HS-5 (cell line): ENCODE measurements at regions not wholly inside any gene's neighbourhood (a gene's known extent, or its start where the extent isn't known, plus 50 kb on each side); places are given as distances from the start of the nearest gene placed in this dataset.

Source experiments
- DNase-seq: peaks from one replicate; pipeline ENCODE4 v3.0.0-alpha.2; 2012; ENCODE audit warnings: low read depth

DNA sequence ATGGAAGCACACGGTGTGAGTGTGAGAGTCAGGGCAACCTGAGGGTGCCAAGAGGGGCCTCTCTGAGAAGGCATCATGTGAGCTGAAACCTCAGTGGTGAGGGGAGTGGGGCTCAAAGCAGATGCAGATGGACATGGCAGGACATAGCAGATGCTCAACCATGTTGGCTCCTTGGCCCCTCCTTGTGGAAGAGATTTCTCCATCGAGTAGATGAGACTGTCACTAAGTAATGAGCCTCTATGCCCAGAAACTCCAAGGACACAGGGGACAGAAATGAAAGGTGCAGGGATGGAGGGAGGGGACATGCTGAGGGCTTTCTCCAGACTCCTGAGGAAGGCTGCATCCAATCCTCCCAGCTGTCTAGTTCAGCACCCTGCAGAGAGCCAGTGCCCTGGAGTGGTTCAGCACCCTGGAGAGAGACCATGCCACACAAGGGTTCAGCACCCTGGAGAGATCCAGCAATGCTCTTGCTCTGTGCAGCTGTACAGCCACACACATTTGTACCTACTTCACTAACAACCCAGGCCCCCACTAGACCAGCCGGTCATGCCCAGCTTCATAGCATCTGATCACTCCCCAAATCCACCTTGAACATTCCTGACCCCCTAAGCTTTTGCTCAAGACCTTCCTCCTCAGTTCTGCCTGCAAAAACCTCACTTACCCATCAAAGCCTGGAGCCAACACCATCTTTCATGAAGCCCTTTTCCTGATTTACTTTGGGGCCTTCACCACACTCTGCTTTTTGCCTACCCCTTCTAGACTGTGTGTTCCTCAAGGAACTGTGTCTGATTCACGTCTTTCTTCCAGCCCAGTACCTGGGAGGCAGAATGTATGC is 252.0 kb downstream of the CTTN start:
- DNase-seq: no peak

DNA sequence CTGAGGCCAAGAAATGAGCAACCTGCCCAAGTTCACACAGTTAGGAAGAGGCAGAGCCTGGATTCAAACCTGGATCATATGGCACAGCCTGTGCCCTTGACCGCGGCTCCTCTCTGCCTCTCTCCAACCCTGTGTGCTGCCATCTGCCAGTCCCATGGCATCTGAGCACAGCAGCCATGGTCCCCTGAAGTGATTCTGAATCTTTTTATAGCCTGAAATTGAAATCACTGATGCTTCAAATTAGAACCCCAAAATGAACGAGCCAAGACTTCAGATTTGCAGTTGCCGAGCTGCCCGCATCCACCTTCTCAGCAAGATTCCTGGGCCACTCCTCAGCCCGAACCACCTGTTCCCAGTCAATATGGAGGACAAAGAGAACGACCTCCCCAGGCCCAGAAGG is 252.7 kb downstream of the CTTN start:
- DNase-seq: no peak

DNA sequence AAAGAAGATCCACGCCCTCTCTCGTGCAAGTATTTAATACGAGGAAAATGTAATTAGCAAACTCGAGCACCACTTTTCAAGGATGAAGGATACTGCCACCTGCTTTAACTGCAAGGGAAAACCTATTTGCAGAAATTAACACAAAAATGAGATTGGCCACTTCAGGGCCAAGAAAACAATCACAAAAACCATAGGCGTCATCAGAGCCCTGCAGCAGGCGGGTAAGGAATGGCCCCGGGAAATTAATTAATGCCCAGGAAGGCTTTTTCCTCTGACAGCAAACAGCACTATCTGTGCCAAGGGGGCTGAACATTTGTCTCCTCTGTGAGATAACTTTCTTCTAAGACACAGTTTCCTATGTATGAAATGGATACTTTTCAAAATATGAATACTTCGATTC is 255.7 kb downstream of the CTTN start:
- DNase-seq: no peak

DNA sequence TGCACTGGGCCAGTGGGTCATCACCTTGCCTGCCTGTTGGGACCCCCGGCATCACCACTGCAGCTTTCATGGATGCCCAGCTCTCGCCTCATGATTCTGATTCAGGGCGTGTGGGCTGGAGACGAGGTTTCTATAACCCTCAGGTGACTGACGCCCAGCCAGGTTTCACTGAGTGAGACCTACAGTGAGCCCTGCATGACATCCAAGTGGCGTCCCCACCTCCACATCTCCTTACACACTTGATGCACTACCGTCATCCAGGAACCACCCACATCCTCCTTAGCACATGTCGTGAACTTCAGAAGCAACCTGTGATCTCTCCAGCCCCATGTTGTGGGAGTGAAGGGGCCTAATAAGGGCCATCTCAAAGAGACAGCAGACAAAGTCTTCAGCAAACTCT is 257.5 kb downstream of the CTTN start:
- no peak for DNase-seq

DNA sequence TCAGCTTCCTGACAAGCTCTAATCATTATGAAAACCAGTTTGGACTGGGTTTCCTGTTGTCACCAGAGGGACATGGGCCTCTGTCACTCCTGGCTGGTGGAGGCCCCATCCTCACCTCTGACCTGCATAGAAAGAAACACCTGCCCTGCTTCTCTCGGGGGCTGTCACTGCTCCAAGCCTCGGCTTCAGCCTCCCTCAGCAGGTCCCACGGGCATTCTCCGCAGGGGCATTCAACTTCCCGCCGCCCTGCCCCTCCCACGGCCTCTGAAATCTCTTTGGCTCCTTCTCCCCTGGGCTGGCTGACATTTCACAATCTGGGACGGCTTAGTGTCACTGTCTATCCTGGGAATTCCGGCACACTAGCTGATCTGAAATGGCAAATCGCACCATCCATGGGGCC is 257.9 kb downstream of the CTTN start:
- no peak for DNase-seq

DNA sequence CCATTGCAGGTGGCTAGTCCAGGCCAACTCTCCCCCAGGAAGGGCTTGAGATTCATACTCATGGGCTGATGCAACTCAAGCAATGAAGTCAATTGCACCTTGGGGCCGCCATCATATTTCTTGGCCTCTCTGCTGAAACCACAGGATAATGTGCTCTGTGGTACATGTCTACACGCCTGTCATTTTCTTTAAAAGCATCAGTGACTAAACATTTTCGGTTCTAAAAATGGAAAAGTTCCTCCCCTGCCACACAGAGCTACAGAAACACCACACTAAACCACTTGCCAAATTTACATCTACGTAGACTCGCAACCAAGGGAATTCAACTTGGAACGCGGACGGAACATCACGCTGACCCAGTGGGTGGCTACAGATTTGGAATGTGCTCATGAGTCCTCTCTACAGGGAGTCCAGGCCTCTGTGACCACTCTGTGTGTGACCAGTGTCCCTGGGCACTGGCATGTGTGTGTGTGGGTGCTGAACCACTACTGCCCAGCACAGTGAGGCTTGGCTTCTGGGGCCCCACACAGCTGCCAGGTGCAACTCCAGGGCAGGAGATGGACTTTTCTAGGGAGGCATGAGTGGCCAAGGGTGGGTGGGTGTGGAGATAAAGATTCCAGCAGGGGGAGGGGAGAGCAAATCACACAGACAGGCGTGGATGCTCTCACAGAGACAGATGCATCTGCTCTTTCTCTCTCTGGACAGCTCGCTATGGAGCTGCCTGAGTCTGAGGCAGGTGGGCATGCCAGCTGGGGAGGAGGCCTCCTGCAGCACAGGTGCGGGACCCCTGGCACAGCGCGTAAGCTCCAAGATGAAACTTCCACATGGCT is 261.9 kb downstream of the CTTN start:
- no peak for DNase-seq

DNA sequence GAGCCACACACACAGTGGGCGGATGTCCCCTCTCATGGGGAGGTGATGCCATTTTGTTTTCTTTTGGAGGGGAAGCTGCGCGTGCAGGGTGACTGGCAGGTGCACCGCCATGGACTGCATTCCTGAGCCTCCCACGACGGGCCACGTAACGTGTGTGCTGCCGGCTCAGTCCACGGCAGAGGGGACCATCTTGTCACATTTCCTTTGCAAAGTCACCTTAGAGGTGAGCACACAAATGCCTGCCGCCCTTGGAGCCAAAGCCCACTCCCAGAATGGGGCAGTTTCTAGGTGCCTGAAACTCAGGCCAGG is 262.5 kb downstream of the CTTN start:
- DNase-seq: no peak

DNA sequence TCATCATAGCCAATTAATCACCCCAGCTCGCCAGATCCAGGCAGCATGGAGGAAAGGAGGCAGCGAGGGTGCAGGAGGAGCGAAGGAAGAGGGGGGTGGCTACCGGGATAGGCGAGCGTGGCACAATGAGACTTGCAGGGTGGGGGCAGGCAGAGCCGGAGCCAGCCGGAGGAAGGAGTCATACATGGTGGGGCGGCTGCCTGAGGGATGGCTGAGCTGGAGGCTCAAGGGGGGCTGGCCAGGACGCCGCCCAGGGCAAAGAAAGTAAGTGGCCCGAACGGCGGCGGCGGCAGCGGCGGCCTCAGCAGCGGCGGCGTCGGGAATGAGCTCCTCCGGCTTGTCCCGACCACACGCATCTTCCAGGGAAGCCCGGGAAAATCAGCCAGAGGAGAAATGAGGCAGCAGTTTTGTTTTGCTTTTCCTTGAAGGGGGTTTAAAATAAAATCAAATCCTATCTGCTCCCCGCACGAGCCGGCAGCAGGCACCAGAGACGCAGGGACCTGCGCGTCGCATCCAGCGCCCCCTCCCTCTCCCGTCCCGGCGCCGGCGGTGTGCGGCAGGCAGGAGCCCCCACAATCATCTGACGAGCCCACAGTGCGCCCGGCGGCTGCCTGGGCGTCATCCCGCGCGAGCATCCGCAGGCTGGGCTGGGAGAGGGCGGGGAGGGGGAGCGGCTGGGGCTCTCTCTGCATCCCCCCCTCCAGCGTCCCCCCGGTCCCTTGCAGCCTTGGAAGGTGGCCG is 263.6 kb downstream of the CTTN start:
- DNase-seq: no peak

DNA sequence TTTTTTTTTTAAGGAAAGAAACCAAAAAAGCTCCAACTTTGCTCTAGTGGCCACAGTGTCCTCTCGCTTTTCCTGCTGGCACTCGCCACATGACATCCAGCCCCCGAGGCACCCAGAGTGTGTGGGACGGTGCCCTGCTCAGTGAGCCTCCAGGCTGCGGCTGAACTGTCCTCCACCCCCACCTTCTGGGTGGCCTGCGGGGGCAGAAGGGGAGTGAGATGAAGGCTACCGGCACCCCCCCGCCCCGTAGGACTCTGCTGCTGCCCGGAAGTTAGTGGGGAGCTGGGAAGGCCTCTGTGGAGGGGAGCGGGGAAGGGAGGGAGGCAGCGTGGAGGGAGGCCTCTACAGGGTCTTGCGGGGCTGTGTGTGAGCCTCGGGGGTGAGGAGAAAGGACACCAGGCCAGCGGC is 264.4 kb downstream of the CTTN start:
- DNase-seq: no peak

DNA sequence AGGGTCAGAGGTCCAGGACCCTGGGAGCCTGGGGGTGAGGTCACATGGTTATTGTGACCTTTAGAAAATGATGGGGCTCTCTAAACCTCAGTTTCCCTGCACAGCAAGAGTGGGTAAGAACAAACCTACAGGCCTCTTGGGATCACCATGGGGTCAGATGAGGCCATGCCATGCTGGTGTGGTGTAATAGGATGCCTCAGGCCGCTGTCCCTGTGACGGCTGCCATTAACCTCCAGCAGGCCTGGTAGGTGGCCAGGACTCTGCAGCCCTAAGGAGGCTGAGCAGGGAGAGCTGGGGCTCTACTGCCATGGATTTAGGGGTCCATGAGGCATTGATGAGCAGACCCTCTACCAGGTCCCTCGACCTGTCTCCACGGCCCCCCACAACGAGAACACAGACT is 265.5 kb downstream of the CTTN start:
- no peak for DNase-seq

DNA sequence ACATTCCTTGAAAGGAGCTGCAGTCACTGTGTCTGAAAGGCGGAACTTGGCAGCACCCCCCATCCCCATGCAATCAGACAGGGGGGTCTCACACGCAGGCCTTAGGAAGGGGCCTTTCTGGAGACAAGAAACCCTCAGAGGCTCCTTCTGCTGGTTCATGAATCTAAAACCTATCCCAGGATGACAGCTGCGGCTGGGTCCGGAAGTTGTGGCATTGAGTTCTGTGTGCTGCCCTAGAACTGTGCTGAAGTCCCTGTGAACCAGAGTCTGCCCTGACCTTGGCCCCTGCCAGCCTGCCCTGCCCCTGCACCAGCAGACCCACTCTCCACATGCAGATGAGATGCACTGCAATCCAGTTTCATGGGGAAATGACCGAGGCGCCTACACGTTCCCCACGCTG is 268.0 kb downstream of the CTTN start:
- DNase-seq: no peak

DNA sequence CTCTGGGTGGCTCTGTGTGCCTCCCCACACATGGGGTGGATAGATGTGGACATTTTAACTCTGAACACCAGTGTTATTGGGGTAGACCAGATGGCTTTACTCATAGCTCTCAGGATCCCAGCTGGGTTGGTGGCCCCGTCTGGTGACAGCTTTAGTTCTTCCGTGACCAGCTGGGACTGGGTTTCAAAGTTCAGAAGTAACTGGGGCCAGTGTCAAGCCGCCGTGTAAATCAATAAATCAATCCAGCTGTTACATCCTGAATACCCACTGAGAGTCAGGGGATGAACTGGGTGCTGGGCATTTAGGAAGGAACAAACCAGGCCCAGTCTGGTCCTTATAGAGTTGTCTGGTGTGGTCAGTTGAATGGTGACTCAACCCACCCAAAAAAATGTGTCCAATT is 269.4 kb downstream of the CTTN start:
- DNase-seq: no peak

DNA sequence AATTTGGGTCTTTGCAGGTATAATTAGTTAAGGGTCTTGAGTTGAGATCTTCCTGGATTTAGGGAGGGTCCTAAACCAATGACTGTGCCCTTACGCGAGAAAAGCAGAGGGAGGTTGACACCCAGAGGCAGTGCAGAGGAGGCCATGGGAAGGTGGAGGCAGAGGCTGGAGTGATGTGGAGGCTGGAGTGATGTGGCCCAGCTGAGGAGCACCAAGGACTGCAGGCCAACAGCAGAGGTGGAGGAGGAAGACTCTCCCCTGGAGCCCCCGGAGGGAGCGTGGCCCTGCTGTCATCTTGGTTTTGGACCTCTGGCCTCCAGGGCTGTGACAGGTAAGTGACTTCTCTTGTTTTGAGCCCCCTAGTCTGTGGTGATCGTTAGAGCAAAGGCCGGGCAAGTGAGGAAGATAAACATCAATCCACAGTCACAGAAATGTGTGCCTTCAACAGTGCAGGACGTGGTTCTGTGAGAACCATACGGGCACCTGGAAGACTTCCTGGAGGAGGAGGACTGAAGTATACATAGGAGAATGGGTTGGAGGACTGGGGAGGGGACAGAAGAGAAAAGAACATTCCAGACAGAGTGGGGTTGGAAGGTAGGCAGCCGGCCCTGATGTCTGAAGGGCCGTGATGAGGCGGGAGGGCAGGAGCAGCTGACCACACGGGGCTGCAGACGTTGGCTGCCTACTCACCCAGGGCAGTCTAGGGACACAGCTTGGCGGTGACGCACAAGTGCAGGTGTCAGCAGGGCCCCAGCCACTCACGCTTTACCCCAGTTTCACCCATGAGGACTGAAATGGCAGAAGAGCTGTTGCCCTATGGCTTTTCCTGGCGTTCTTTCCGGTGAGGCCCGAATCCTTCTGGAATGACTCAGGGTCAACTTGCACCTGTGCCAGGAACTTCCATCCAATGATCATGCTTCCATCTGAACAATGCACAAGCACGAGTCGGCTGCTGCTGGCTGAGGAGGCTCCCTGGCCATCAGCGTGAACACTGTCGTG is 270.2 kb downstream of the CTTN start:
- no peak for DNase-seq

DNA sequence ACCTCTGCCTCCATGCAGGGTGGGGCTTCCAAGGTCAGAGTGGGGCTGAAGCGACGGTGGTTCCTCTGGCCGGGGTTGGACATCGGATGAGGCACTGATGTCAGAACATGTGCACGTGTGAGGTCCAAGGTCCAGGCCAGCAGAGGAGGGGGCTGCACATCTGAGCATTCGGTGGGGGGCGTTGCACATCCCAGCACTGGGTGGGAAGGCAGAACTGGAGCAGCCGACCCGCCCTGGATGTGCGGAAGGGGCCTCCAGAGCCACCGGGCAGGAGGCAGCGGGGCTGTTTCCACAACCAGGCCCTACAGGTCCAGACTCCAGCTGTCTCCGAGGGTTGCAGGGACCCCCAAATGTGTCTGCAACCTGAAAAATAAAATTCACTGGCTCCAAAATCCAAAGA is 271.0 kb downstream of the CTTN start:
- no peak for DNase-seq

DNA sequence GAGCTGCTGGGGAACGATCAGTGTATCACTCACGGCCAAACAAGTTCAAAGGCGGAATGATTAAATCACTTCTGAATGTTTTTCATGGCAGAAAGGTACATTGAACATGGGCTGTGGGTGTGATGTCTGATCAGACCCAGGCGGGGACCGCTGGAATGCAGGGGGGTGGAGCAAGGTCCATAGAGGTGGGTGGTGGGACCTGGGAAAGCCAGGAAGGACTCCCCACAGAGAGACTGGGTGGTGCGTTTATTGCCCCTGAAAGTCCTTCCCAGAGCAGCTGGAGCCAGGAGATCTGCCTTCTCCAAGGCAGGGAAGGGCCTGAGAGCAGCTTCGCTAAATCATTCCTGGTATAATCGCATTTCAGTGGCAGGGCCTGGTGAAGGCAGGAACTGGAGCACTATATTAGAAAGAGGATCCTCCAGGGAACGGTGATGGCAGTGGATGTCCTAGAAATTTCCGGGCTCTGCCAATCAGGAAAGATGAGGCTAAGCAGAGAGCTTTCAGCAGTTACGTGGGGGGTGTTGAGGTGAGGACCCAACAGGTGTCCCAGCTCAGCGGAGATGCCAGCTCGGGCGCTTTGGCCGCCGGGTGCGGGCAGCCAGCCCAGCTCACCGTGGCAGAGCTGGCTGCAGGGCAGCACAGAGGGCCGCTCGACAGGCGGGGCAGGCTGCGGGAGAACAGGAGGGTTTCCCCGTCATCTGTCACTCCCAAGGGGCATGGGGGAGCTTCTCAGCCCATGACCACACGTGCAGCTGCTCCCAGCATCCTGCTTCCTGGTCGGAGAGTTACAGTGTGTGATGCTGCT is 271.7 kb downstream of the CTTN start:
- no peak for DNase-seq

DNA sequence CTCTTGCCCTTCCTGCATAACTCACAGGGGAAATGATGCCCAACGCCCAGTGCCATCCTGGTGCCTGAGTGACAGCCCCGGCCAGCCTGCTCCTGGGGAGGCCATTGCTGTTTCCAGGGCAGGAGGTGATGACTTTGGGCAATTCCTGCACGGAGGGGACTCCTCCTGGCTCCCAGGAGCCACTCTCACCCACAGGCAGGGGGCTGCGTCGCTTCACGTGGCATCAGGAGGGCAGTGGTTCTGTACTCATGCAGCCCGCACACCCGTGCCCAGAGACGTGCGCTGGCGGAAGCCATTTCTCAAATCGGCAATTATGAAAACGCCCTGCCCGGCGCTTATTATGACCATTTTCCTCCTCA is 272.3 kb downstream of the CTTN start:
- DNase-seq: no peak

DNA sequence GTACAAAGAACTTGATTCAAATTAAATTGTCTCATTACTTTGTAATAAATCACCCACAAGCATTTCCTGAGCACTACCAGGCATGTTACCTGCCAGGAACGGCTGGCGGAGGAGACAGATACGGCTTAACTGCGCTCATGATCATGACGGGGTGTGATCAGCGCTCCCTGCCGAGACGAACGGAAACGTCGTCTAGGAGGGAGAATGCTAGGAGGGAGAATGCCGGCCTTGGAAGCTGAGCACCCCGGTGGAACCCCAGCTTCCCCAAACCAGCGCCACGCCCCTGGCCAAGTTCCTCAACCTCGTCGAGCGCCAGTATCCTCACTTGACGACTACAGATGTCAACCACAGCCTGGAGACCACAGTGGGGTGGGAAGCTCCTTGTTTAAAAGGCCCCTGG is 272.8 kb downstream of the CTTN start:
- no peak for DNase-seq

DNA sequence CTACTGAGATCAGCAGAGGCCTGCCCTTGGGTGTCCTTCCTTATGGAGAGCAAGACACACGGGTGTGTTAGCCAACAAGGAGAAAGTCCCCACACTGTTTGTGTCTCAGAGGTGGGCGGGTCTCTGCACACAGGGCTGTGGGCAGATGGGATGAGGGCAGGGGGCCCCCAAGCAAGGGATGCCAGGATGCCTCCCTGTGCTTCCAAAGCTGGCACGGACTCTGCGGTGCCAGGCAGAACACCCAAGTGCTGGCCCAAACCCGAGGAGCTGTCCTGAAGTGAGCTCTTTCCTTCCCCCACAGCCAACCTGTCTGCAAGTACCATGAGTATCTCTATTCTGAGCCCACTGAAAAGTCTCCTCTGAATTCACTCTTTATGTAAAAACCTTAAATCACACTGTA is 273.3 kb downstream of the CTTN start:
- no peak for DNase-seq

DNA sequence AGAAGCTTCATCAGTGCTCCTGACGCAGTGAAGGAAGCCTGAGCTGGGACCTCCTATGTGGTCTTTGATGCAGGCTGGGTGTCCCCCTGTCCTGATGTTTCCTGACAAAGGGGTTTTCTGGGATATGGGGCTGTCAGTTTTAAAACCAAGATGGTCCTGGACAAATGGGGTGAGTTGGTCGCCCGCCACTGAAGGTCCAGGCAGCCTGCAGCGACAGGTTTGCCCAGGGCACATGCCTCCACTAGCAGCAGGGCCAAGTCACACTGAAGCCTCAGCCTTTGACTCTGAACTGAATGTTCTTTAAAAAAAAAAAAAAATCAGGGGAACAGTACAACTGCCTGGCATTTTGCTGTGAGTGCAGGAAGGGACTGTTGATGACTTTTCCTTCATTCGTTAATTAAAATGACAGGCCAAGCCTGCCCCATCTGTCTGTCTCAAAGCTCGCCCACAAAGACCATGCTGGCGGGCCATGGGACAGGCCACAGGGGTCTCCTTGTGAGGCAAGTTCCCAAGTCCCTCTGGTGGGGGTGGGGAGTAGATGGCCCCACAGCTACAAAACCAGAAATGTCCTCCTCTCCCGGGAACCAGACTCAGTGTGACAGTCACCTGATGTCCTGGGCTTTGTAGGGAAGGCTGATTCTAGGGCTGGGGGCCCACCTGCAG is 274.8 kb downstream of the CTTN start:
- no peak for DNase-seq

DNA sequence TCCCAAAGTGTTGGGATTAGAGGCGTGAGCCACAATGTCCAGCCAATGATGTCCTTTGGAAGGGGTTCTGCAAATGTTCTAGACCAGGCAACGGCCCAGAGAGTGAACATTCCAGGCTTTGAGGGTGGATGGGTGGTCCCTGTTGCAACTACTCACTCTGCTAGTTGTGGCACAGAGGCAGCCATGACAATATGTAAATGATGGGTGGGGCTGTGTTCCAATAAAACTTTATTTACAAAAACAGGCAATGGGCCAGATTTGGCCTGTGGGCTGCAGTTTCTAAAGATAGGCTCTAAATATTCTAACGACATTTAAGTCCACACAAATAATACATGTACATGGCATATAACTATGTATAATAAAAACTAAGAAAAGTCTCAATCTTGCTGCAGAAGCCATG is 276.3 kb downstream of the CTTN start:
- DNase-seq: no peak
